ENCODE measurements at regions not wholly inside any gene's neighbourhood (a gene's known extent, or its start where the extent isn't known, plus 50 kb on each side); places are given as distances from the start of the nearest gene placed in this dataset.

GRCh38 chr1:56074007-56074651 lies 505.2 kb downstream of the PLPP3 start (continued):
- no peak for TF ChIP-seq E2F1 (CRISPR knock-in tag; IDR thresholded peaks at IDR 0.05)

- Mint-ChIP-seq H3K4me3 (no peak overlapping the region), H3K27ac (no peak overlapping the region), H3K4me1 (no peaks in the 10 kb centered on the region), H3K9me3 (no peaks in the 10 kb centered on the region; the same call in 1 of the 2 replicates), H3K36me3 (no peaks in the 10 kb centered on the region), H3K27me3 (ENCODE audit: low read depth) (no peaks in the 10 kb centered on the region)
- no peak for TF ChIP-seq ERG (CRISPR knock-in tag; IDR thresholded peaks at IDR 0.05)
- no peak for TF ChIP-seq MAX (CRISPR knock-in tag; IDR thresholded peaks at IDR 0.05)
- TF ChIP-seq SMAD3 (CRISPR knock-in tag; IDR thresholded peaks at IDR 0.05; ENCODE audit: borderline replicate concordance) = no peak
- no peak for TF ChIP-seq OVOL2 (CRISPR knock-in tag; IDR thresholded peaks at IDR 0.05; ENCODE audit: borderline replicate concordance)
- no peak for TF ChIP-seq USF2 (CRISPR knock-in tag; IDR thresholded peaks at IDR 0.05)
- no peak for TF ChIP-seq PRRX2 (CRISPR knock-in tag; IDR thresholded peaks at IDR 0.05)
- TF ChIP-seq EMX1 (CRISPR knock-in tag; IDR thresholded peaks at IDR 0.05) = no peak
- TF ChIP-seq CREB1 (CRISPR knock-in tag; IDR thresholded peaks at IDR 0.05) = no peak
- TF ChIP-seq ZNF671 (CRISPR knock-in tag; IDR thresholded peaks at IDR 0.05) = no peak
- no peak for TF ChIP-seq RELA (CRISPR knock-in tag; IDR thresholded peaks at IDR 0.05; ENCODE audit: borderline replicate concordance)
- TF ChIP-seq FOXP1 (CRISPR knock-in tag; IDR thresholded peaks at IDR 0.05; ENCODE audit: borderline replicate concordance) = no peak
- TF ChIP-seq ZNF219 (CRISPR knock-in tag; IDR thresholded peaks at IDR 0.05; ENCODE audit: borderline replicate concordance) = no peak
- TF ChIP-seq RORB (CRISPR knock-in tag; IDR thresholded peaks at IDR 0.05) = no peak
- TF ChIP-seq NFYB (CRISPR knock-in tag; conservative IDR thresholded peaks at IDR 0.05; ENCODE audit: low read depth) = no peak
- no peak for TF ChIP-seq TEAD1 (CRISPR knock-in tag; IDR thresholded peaks at IDR 0.05)
- no peak for TF ChIP-seq E2F1 (CRISPR knock-in tag; IDR thresholded peaks at IDR 0.05)
- no peak for TF ChIP-seq ZNF416 (CRISPR knock-in tag; IDR thresholded peaks at IDR 0.05)
- TF ChIP-seq IRF2 (CRISPR knock-in tag; IDR thresholded peaks at IDR 0.05; ENCODE audit: borderline replicate concordance, low read depth) = no peak
- TF ChIP-seq ESRRA (CRISPR knock-in tag; IDR thresholded peaks at IDR 0.05; ENCODE audit: borderline replicate concordance) = no peak
- ChIA-PET POLR2A (no interaction called here), CTCF (no interaction called here)
- ATAC-seq (no peak), DNase-seq (ENCODE audit: low spot score) (no peak)
These were observed 505.8 kb downstream of the PLPP3 start for GRCh38 chr1:56073614-56074006.

GRCh38 chr1:56073206-56073605 lies 506.2 kb downstream of the PLPP3 start:
- ChIA-PET POLR2A (no interaction called here), CTCF (no interaction called here)
- no peak for DNase-seq (ENCODE audit: low spot score)
- Mint-ChIP-seq H3K9me3 (no peaks in the 10 kb centered on the region; the same call in 1 of the 2 replicates), H3K36me3 (no peaks in the 10 kb centered on the region), H3K4me1 (no peaks in the 10 kb centered on the region), H3K27ac (no peak overlapping the region), H3K4me3 (no peak overlapping the region), H3K27me3 (ENCODE audit: low read depth) (no peaks in the 10 kb centered on the region)
- ATAC-seq = no peak
- no peak for TF ChIP-seq NFYB (CRISPR knock-in tag; conservative IDR thresholded peaks at IDR 0.05; ENCODE audit: low read depth)
- TF ChIP-seq ZBTB43 (CRISPR knock-in tag; IDR thresholded peaks at IDR 0.05) = no peak
- TF ChIP-seq IRF2 (CRISPR knock-in tag; IDR thresholded peaks at IDR 0.05; ENCODE audit: borderline replicate concordance, low read depth) = no peak
- no peak for TF ChIP-seq KAT7 (CRISPR knock-in tag; IDR thresholded peaks at IDR 0.05; ENCODE audit: borderline replicate concordance)
- no peak for TF ChIP-seq AFF4 (CRISPR knock-in tag; IDR thresholded peaks at IDR 0.05; ENCODE audit: borderline replicate concordance)
- TF ChIP-seq TP53 (CRISPR knock-in tag; IDR thresholded peaks at IDR 0.05) = no peak
